ENCODE measurements at regions not wholly inside any gene's neighbourhood (a gene's known extent, or its start where the extent isn't known, plus 50 kb on each side); places are given as distances from the start of the nearest gene placed in this dataset.
A peak's percentile ranks its signal among the peaks of the same experiment; 100 is the strongest.

GRCh38 chr5:110333384-110333783, 393.1 kb downstream of the TMEM232 start:
- no peak for DNase-seq (ENCODE audit: low spot score, unreplicated experiment)
- H3K27ac Mint-ChIP-seq = no peak overlapping the region
- no peak overlapping the region for H3K4me3 Mint-ChIP-seq (ENCODE audit: low read depth)
- no peaks in the 10 kb centered on the region for H3K36me3 Mint-ChIP-seq (ENCODE audit: insufficient read depth)
- no peaks in the 10 kb centered on the region for H3K9me3 Mint-ChIP-seq (ENCODE audit: low read depth)
- TF ChIP-seq CTCF (IDR thresholded peaks at IDR 0.05; ENCODE audit: unreplicated experiment) = peak; percentile 57
- H3K27me3 Mint-ChIP-seq = no peaks in the 10 kb centered on the region
- H3K4me1 Mint-ChIP-seq (ENCODE audit: low read depth) = no peaks in the 10 kb centered on the region

DNA sequence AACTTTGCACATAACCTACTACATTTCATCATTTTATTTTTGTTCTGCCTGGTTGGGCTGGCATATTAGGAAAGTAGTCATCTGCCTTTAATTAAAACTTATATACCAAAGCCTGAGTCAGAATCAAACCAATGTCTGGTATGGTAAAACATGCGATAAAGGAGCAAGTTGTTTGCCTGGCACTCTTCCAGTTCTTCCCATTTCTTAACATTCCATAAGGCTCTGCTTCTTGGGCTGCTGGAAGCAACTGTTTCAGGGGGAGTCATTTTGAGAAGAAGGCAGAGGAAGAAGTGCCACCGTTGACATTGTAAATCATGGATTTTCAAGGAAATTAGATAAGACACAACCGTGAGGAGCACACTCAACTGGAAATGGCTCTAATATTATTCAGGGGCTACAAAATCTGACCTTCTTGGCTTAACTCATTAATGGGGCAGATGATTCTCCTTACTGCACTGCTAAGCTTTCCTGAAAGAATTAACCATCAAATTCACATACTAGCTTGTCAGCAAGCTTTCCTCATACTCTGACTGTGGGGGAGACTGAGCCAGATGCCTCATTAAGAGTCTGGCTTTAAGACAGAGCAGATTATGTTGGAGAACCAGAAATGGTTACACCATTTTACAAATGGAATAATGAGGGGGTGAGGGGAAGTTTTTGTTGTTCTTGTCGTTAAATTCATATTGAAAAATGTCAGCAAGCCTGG, 391.0 kb downstream of the TMEM232 start:
- DNase-seq (ENCODE audit: low spot score, unreplicated experiment) = no peak
- Mint-ChIP-seq H3K27ac (no peak overlapping the region), H3K36me3 (ENCODE audit: insufficient read depth) (no peaks in the 10 kb centered on the region), H3K4me1 (ENCODE audit: low read depth) (no peaks in the 10 kb centered on the region), H3K9me3 (ENCODE audit: low read depth) (no peaks in the 10 kb centered on the region), H3K4me3 (ENCODE audit: low read depth) (no peak overlapping the region), H3K27me3 (no peaks in the 10 kb centered on the region)
- TF ChIP-seq CTCF (IDR thresholded peaks at IDR 0.05; ENCODE audit: unreplicated experiment) = no peak

- Mint-ChIP-seq H3K9me3 (ENCODE audit: low read depth) (no peaks in the 10 kb centered on the region), H3K27me3 (no peaks in the 10 kb centered on the region), H3K4me1 (ENCODE audit: low read depth) (peaks cover 6% of the 10 kb centered on the region), H3K4me3 (ENCODE audit: low read depth) (no peak overlapping the region), H3K36me3 (ENCODE audit: insufficient read depth) (no peaks in the 10 kb centered on the region), H3K27ac (no peak overlapping the region)
- no peak for DNase-seq (ENCODE audit: low spot score, unreplicated experiment)
- TF ChIP-seq CTCF (IDR thresholded peaks at IDR 0.05; ENCODE audit: unreplicated experiment) = no peak
These were observed 388.0 kb downstream of the TMEM232 start for GRCh38 chr5:110338341-110339083.

DNA sequence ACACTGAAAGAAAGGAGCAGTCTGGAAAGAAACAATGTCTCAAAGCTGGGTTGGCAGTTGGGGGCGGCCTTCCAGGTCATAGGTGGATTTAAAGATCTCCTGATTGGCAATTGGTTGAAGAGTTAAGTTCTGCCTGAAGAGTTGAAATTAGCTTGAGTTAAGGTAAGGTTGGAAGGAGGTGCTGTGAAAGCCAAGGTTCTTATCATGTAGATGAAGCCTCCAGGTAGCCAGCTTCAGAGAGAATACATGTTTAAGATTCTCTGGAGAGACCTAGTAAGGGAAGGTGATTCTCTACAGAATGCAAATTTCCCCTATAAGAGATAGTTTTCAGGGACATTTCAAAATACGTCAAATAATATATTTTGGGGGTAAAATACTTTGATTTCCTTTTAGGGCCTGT, 387.1 kb downstream of the TMEM232 start:
- no peak for TF ChIP-seq CTCF (IDR thresholded peaks at IDR 0.05; ENCODE audit: unreplicated experiment)
- Mint-ChIP-seq H3K4me3 (ENCODE audit: low read depth) (no peak overlapping the region), H3K4me1 (ENCODE audit: low read depth) (peaks cover 6% of the 10 kb centered on the region), H3K27ac (no peak overlapping the region), H3K9me3 (ENCODE audit: low read depth) (no peaks in the 10 kb centered on the region), H3K36me3 (ENCODE audit: insufficient read depth) (no peaks in the 10 kb centered on the region), H3K27me3 (no peaks in the 10 kb centered on the region)
- DNase-seq (ENCODE audit: low spot score, unreplicated experiment) = no peak

DNA sequence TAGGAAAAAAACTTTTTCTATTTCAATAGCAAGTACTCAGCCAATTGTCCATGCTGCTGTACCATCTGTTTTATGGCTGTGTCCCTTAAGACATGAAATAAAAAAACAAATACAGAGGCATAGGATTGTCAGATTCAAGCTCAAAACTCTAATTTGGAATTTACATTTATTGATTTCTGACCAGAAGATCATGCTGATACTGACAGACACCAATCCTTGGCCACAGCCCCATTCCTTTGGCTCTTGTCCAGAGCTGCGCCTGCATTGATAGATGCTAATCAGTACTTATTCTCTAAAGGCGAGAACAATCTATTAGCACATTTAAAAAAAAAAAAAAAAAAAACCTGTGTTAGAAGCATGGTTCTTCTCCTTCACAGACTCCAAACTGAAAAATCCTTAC, 384.6 kb downstream of the TMEM232 start:
- Mint-ChIP-seq H3K27me3 (no peaks in the 10 kb centered on the region), H3K4me1 (ENCODE audit: low read depth) (peaks cover 6% of the 10 kb centered on the region), H3K27ac (no peak overlapping the region), H3K9me3 (ENCODE audit: low read depth) (no peaks in the 10 kb centered on the region), H3K4me3 (ENCODE audit: low read depth) (no peak overlapping the region), H3K36me3 (ENCODE audit: insufficient read depth) (no peaks in the 10 kb centered on the region)
- TF ChIP-seq CTCF (IDR thresholded peaks at IDR 0.05; ENCODE audit: unreplicated experiment) = no peak
- no peak for DNase-seq (ENCODE audit: low spot score, unreplicated experiment)
